ENCODE measurements at regions not wholly inside any gene's neighbourhood (a gene's known extent, or its start where the extent isn't known, plus 50 kb on each side); places are given as distances from the start of the nearest gene placed in this dataset.

- Histone ChIP-seq H3K27me3 (ENCODE audit: control insufficient read depth, insufficient read depth, low read length) (peaks cover 11% of the 10 kb centered on the region), H3K4me3 (ENCODE audit: low read depth, low read length) (no peak overlapping the region), H3K36me3 (ENCODE audit: control insufficient read depth, insufficient read depth, low read length) (no peaks in the 10 kb centered on the region)
- TF ChIP-seq CTCF (IDR thresholded peaks at IDR 0.05; ENCODE audit: insufficient read depth, low read length, poor library complexity, severe bottlenecking) = no peak
- DNase-seq (ENCODE audit: low read depth) = no peak
These were observed 62.5 kb upstream of the SIM2 start for GRCh38 chr21:36636439-36636838.

DNA sequence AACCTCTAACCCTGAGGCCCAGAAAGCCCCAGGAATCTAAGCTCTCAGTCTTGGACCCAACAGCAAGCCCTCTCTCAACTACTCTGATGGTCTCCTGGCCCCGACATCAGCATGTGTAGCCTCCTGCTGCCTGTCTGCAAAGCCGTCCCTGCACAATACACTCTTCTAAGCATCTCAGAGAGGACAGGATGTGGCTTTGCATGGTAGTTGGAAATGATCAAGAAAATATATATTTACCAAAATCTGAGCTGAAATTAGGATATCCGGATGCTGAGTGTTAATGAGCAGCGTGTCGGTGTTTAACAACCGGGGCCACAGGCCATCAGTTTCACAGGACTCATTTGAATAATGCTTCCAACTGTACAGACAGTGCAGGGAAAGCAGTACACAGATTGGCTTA is 59.1 kb upstream of the SIM2 start:
- H3K4me3 ChIP-seq (ENCODE audit: low read depth, low read length) = no peak overlapping the region
- no peak for TF ChIP-seq CTCF (IDR thresholded peaks at IDR 0.05; ENCODE audit: insufficient read depth, low read length, poor library complexity, severe bottlenecking)
- H3K27me3 ChIP-seq (ENCODE audit: control insufficient read depth, insufficient read depth, low read length) = peaks cover 11% of the 10 kb centered on the region
- no peaks in the 10 kb centered on the region for H3K36me3 ChIP-seq (ENCODE audit: control insufficient read depth, insufficient read depth, low read length)
- no peak for DNase-seq (ENCODE audit: low read depth)

- H3K4me3 ChIP-seq (ENCODE audit: low read depth, low read length) = no peak overlapping the region
- no peak for DNase-seq (ENCODE audit: low read depth)
- peaks cover 11% of the 10 kb centered on the region for H3K27me3 ChIP-seq (ENCODE audit: control insufficient read depth, insufficient read depth, low read length)
- H3K36me3 ChIP-seq (ENCODE audit: control insufficient read depth, insufficient read depth, low read length) = no peaks in the 10 kb centered on the region
- TF ChIP-seq CTCF (IDR thresholded peaks at IDR 0.05; ENCODE audit: insufficient read depth, low read length, poor library complexity, severe bottlenecking) = no peak
These were observed 58.7 kb upstream of the SIM2 start for GRCh38 chr21:36640174-36640720.

GRCh38 chr21:36640721-36641244 is 58.1 kb upstream of the SIM2 start:
- Histone ChIP-seq H3K27me3 (ENCODE audit: control insufficient read depth, insufficient read depth, low read length) (peaks cover 11% of the 10 kb centered on the region), H3K36me3 (ENCODE audit: control insufficient read depth, insufficient read depth, low read length) (no peaks in the 10 kb centered on the region)
- no peak for TF ChIP-seq CTCF (IDR thresholded peaks at IDR 0.05; ENCODE audit: insufficient read depth, low read length, poor library complexity, severe bottlenecking)

GRCh38 chr21:36641346-36641745 is 57.6 kb upstream of the SIM2 start:
- TF ChIP-seq CTCF (IDR thresholded peaks at IDR 0.05; ENCODE audit: insufficient read depth, low read length, poor library complexity, severe bottlenecking) = no peak
- H3K36me3 ChIP-seq (ENCODE audit: control insufficient read depth, insufficient read depth, low read length) = no peaks in the 10 kb centered on the region
- H3K4me3 ChIP-seq (ENCODE audit: low read depth, low read length) = no peak overlapping the region
- peaks cover 11% of the 10 kb centered on the region for H3K27me3 ChIP-seq (ENCODE audit: control insufficient read depth, insufficient read depth, low read length)
- no peak for DNase-seq (ENCODE audit: low read depth)

More at GRCh38 chr21:36640721-36641244, 58.1 kb upstream of the SIM2 start:
- no peak for DNase-seq (ENCODE audit: low read depth)
- H3K4me3 ChIP-seq (ENCODE audit: low read depth, low read length) = no peak overlapping the region

DNA sequence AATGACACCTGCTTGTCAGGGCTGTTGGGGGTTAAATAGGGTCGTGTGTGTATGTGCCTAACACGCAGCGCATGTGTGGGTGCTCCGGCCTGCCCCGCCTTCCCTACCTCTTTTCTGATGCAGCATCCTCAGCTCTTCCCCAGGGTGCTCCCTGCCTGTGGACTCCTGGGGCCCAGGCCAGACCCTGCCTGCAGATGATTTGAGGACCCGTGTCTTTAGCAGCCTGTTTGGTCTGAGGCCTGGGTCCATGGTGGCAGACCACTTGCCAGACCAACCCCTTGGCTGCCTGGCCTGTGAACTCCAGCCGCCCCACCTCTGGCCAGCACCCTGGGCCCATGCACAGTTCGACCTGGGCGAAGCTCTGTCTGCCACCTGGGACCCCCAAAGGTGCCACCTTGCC is 57.0 kb upstream of the SIM2 start:
- H3K4me3 ChIP-seq (ENCODE audit: low read depth, low read length) = no peak overlapping the region
- H3K36me3 ChIP-seq (ENCODE audit: control insufficient read depth, insufficient read depth, low read length) = no peaks in the 10 kb centered on the region
- peaks cover 11% of the 10 kb centered on the region for H3K27me3 ChIP-seq (ENCODE audit: control insufficient read depth, insufficient read depth, low read length)
- DNase-seq (ENCODE audit: low read depth) = no peak
- no peak for TF ChIP-seq CTCF (IDR thresholded peaks at IDR 0.05; ENCODE audit: insufficient read depth, low read length, poor library complexity, severe bottlenecking)

All from kidney epithelial cell (primary cell).